Central memory CD8-positive, alpha-beta T cell (primary cell): ENCODE measurements at regions not wholly inside any gene's neighbourhood (a gene's known extent, or its start where the extent isn't known, plus 50 kb on each side); places are given as distances from the start of the nearest gene placed in this dataset.

ENCODE experiments used
- ATAC-seq: fragments of 150-1000 bp; cut with Tn5 transposase; replicated peaks from 2 replicates; pipeline ENCODE4 v1.10.0; 2022; ENCODE audit warnings: mild to moderate bottlenecking, moderate FRiP score, moderate number of reproducible peaks; ENCODE audit not compliant: poor library complexity, severe bottlenecking; ENCODE audit errors: extremely low read depth
- DNase-seq, 2 donors: peaks; one replicate each; pipeline ENCODE4 v3.0.0; 2021; ENCODE audit warnings: low spot score in 2 of 2
- H3K27ac Mint-ChIP-seq: one replicate; pipeline ENCODE4 v1.8.0; 2022; ENCODE audit warnings: low read depth, mild to moderate bottlenecking, moderate library complexity, mixed read lengths
- H3K27me3 Mint-ChIP-seq: one replicate; pipeline ENCODE4 v1.8.0; 2022; ENCODE audit warnings: mixed read lengths
- H3K36me3 Mint-ChIP-seq: one replicate; pipeline ENCODE4 v1.8.0; 2022; ENCODE audit warnings: mild to moderate bottlenecking, moderate library complexity, mixed read lengths; ENCODE audit not compliant: insufficient read depth
- H3K4me1 Mint-ChIP-seq: one replicate; pipeline ENCODE4 v1.8.0; 2022; ENCODE audit warnings: mixed read lengths
- H3K4me3 Mint-ChIP-seq: one replicate; pipeline ENCODE4 v1.8.0; 2022; ENCODE audit warnings: mild to moderate bottlenecking, moderate library complexity, mixed read lengths
- H3K9me3 Mint-ChIP-seq: one replicate; pipeline ENCODE4 v1.8.0; 2022; ENCODE audit warnings: mixed read lengths

DNA sequence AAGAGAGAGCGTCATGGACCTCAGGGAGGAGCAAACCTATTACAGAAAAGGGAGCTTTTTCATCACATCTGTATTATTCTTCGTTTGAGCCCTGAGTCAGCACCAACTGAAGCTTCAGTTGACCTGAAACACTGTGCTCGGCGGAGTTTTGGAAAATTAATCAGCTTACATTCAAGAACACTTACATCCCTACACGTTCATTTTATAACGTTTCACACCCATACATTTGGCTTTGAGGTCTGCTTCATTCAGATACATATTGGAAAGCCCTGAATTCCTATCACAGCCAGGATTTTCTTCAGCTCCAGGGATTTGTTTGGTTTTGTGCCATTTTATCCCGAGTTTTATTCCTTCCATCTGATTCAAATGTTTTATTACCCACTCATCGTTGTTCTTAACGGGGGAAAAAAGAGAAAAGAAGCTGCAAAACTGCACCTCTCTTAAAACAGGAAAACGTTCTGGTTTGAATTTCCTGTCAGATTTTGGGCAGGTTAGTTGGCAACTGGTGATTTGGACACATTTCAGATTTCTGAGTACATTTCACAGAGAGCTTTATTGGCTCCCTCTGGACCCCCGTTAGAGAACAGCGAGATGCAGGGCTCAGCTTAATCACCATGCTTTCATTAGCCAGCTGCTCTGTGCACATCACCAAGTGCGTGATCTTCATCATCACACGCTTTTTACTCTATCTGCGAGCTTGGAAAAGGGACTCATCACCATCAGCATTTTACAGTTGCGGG lies 88.8 kb downstream of the CDC42EP3 start:
- Mint-ChIP-seq H3K4me1 (peaks cover 60% of the 10 kb centered on the region), H3K4me3 (peak overlapping the region; percentile 72), H3K27me3 (no peaks in the 10 kb centered on the region), H3K9me3 (peaks cover 5% of the 10 kb centered on the region), H3K36me3 (peaks cover 4% of the 10 kb centered on the region), H3K27ac (peak overlapping the region; percentile 91)
- DNase-seq: no peak
- no peak for ATAC-seq

DNA sequence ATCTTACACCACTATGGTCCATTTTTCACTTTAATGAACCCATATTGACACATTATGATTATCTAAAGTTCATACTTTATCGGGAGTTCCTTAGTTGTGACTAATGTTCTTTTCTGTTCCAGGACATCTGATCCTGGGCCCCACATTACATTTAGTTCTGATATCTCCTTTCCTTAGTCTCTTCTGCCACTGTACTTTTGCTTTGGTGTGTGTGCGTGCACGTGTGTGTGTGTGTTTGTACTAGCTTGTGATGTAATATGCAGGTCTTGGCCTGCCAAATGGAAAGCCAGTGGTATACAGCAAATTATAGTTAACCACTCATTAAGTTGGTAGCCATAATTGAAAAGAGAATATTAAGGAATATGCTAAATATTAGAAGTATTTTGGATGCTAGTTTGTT lies 88.0 kb downstream of the CDC42EP3 start:
- Mint-ChIP-seq H3K4me3 (peak overlapping the region; percentile 72), H3K4me1 (peaks cover 61% of the 10 kb centered on the region), H3K36me3 (peaks cover 4% of the 10 kb centered on the region), H3K27ac (peak overlapping the region; percentile 91), H3K9me3 (peaks cover 5% of the 10 kb centered on the region), H3K27me3 (no peaks in the 10 kb centered on the region)
- DNase-seq (no peak), ATAC-seq (no peak)

DNA sequence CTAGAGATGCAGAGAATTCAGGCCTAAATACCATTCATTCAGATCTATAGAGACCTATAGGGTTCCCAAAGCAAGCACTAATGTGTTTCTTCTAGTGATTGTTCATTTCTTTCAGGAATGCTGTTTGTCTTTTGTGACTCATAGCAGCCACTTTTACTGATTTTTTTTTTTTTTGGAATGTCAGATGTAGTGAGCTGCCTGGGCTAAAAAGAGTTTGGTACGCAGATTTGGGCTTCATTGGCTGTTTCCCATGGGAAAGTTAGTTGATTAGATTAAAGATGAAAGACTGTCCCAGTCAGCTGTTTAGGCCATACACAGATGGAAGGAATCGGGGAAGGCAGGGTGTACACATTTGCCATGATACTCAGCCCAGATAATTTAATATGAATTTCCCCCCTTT lies 87.6 kb downstream of the CDC42EP3 start:
- Mint-ChIP-seq H3K9me3 (peaks cover 5% of the 10 kb centered on the region), H3K36me3 (peaks cover 4% of the 10 kb centered on the region), H3K4me1 (peaks cover 66% of the 10 kb centered on the region), H3K4me3 (peak overlapping the region; percentile 72), H3K27ac (peak overlapping the region; percentile 91), H3K27me3 (no peaks in the 10 kb centered on the region)
- ATAC-seq (no peak), DNase-seq (no peak)

DNA sequence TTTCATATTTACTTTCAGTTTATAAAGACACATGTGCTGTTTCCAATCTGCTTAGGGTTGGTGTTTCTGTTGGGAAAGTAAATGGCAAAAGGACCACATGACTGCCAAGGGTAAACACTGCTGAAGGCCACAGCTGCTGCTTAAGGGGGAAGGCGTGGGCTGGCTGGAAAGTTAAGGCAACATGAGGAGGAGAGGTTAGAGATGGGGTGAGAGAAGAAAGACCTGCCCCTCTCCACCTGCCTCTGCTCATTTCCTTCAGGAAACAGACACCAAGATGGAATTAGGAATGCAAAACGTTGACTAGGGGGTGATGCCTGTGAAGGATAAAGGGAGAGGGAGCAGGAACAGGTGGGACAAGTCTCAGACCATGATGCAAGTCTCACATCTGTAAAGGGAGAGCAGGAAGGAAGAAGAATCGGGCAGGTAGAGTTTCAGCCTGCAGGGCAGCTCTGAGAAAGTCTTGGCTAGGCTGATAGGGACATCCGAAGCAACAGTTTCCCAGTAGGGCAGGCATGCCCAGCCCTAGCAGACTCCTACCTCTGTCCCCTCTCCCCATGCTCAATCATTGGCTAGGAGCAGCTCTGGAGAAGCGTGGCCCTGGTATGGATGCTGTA lies 86.0 kb downstream of the CDC42EP3 start:
- no peak for DNase-seq

DNA sequence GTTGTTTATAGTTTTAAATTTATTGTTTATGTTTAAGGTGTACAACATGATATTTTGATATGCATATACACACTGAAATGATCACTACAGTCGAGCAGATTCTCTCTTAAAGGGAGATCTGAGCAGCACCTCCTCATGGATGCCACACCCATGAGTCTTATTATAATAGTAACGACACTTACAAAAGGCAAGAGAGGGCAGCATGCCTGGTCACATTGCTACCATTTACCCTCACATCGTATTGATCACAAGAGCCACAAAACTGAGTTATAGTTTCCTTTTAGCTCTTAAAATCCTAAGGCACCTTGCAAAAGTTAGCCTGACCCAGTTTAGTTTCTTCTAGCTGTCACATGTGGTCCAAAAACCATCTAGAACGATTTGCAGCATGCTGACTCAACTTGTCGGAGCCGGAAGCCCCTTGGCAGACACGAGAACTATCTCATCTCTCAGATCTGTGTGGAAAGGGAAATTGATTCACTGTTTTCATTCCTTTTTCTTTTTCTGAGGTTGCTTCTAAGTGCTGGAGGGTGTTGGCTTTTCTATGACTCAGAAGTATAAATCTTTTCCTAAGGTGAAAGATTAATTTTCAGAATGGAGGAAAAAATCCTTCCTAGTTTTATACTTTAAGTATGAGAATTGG lies 85.3 kb downstream of the CDC42EP3 start:
- Mint-ChIP-seq H3K9me3 (no peaks in the 10 kb centered on the region), H3K4me1 (peaks cover 82% of the 10 kb centered on the region), H3K27me3 (no peaks in the 10 kb centered on the region), H3K27ac (peak overlapping the region; percentile 91), H3K4me3 (peak overlapping the region; percentile 67), H3K36me3 (peaks cover 4% of the 10 kb centered on the region)
- peak; percentile 30 to 65 for DNase-seq
- ATAC-seq: peak; percentile 94

More for the DNA sequence above, 86.0 kb downstream of the CDC42EP3 start:
- Mint-ChIP-seq H3K27ac (peak overlapping the region; percentile 91), H3K4me1 (peaks cover 75% of the 10 kb centered on the region), H3K36me3 (peaks cover 4% of the 10 kb centered on the region), H3K27me3 (no peaks in the 10 kb centered on the region), H3K4me3 (peak overlapping the region; percentile 67), H3K9me3 (no peaks in the 10 kb centered on the region)
- peak; percentile 7 for ATAC-seq

DNA sequence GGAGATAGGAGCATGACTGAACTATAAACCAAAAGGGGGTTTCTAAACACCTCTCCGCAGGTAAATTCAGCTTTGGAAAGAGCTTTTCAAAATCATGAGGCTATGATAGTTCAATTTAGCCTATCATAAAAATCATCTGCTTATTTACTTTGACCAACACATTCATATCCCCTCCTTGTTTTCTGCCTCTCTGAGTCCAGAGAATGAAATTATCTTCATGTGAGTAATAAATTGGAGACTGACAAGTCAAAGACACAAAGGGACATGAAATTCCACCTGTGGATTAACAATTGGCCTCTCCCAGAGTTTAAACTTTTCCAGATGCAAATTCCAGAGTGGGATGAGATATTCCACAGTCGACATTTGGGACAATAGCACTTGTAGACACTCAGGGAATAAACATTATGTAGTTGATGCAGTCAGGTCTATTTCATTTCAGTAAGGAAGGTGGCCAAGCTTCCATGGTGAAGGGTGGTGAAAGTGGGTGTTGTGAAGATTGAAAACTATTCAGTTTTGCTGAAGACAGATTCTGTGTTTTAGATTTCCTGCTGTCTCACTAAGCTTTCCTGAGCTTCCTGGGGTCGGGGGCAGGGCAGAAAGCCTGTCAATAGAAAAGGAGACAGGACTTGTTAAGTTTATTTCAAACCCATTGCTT lies 84.7 kb downstream of the CDC42EP3 start:
- no peak for DNase-seq
- no peak for ATAC-seq
- peaks cover 4% of the 10 kb centered on the region for H3K36me3 Mint-ChIP-seq
- H3K4me1 Mint-ChIP-seq: peaks cover 84% of the 10 kb centered on the region
- no peaks in the 10 kb centered on the region for H3K9me3 Mint-ChIP-seq
- no peaks in the 10 kb centered on the region for H3K27me3 Mint-ChIP-seq
- H3K27ac Mint-ChIP-seq: peak overlapping the region; percentile 91
- peak overlapping the region; percentile 67 for H3K4me3 Mint-ChIP-seq

DNA sequence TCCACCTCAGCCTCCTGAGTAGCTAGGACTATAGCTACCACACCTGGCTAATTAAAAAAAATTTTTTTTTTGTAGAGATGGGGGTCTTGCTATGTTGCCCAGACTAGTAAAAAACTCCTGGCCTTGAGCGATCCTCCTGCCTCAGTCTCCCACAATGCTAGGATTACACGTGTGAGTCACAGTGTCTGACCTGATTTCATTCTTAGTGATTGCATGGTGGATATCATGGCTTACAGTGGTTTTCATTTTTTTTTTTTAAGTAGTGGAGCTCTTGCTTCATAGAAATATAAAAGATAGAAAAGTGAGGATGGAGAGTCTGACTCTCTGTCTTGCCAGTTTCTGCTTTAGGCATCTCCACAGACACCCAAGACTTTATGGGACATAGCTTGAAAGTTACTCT lies 83.6 kb downstream of the CDC42EP3 start:
- no peaks in the 10 kb centered on the region for H3K27me3 Mint-ChIP-seq
- DNase-seq (no peak), ATAC-seq (no peak)
- H3K4me3 Mint-ChIP-seq: no peak overlapping the region
- H3K9me3 Mint-ChIP-seq: no peaks in the 10 kb centered on the region
- peak overlapping the region; percentile 91 for H3K27ac Mint-ChIP-seq
- H3K4me1 Mint-ChIP-seq: peaks cover 81% of the 10 kb centered on the region
- peaks cover 4% of the 10 kb centered on the region for H3K36me3 Mint-ChIP-seq

DNA sequence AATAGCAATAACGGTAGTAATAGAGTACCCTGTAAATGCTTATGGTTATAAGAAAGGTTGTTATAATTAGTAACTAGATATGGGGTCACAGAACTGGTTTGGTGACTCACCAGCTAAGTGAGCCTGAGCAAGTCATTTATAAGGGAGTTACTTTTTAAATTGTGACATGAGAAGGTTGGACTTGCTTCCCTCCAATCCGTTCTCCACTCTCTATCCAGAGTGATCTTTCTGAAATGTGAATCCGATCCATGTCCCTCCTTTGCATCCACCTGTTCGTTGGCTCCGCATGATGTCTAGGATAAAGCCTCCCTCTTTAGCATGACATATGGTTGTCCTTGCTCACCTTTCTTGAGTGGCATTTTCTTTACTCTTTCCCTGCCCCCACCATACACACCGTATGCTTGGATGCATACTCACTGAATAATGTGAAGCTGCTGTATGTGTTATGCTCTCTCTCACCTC lies 83.1 kb downstream of the CDC42EP3 start:
- Mint-ChIP-seq H3K36me3 (peaks cover 2% of the 10 kb centered on the region), H3K4me1 (peaks cover 76% of the 10 kb centered on the region), H3K9me3 (no peaks in the 10 kb centered on the region), H3K27me3 (no peaks in the 10 kb centered on the region), H3K27ac (peak overlapping the region; percentile 91), H3K4me3 (no peak overlapping the region)
- no peak for ATAC-seq
- no peak for DNase-seq

DNA sequence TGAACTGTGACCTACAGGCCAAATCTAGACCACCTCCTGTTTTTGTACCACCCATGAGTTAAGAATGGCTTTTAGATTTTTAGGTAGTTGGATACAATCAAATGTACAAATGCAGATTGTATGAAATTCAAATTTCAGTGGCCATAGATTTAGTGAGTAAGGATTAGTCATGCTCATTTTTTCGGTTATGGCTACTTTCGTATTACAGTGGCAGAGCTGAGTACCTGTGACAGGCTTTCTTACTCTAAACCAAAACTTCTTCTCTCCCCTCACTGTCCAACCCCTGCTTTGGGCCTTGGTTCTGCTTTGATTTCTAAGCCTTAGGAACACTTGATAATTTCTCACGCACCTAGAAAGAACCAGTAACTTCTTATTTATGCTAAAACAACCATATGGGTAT lies 82.1 kb downstream of the CDC42EP3 start:
- H3K36me3 Mint-ChIP-seq: peaks cover 2% of the 10 kb centered on the region
- no peak overlapping the region for H3K4me3 Mint-ChIP-seq
- no peaks in the 10 kb centered on the region for H3K9me3 Mint-ChIP-seq
- peaks cover 67% of the 10 kb centered on the region for H3K4me1 Mint-ChIP-seq
- DNase-seq: no peak
- no peaks in the 10 kb centered on the region for H3K27me3 Mint-ChIP-seq
- H3K27ac Mint-ChIP-seq: peak overlapping the region; percentile 4
- no peak for ATAC-seq

DNA sequence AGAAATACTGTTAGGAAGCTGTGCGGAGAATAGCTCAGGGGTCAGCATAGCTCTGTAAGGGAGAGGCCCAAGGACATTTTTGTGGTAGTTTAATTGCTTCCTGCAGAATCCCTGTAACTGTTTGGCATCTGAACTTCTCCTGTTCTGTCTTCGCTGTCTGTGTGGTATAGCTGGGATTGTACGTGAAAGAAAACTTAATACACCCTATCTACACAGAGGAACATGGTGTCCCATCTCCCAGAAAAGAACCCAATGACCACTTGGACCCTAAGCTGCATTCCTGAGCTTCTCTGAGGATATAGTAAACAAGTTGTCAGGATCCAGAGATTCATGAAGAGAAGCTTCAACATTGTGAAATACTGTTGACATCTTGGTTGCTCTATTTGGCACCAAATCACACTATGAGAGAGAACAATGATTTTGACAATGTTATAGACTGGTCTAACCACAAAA lies 81.3 kb downstream of the CDC42EP3 start:
- Mint-ChIP-seq H3K27ac (no peak overlapping the region), H3K4me3 (no peak overlapping the region), H3K36me3 (peaks cover 2% of the 10 kb centered on the region), H3K4me1 (peaks cover 61% of the 10 kb centered on the region), H3K9me3 (no peaks in the 10 kb centered on the region), H3K27me3 (no peaks in the 10 kb centered on the region)
- no peak for ATAC-seq
- DNase-seq: no peak
